T-helper 1 cell (primary cell): ENCODE measurements at regions not wholly inside any gene's neighbourhood (a gene's known extent, or its start where the extent isn't known, plus 50 kb on each side); places are given as distances from the start of the nearest gene placed in this dataset.

ENCODE experiments used
- DNase-seq, 5 donors: peaks; one replicate each; pipeline ENCODE4 v3.0.0-alpha.2; 2012 to 2020

GRCh38 chr5:125302577-125302976, 556.1 kb upstream of the ZNF608 start:
- no peak for DNase-seq

DNA sequence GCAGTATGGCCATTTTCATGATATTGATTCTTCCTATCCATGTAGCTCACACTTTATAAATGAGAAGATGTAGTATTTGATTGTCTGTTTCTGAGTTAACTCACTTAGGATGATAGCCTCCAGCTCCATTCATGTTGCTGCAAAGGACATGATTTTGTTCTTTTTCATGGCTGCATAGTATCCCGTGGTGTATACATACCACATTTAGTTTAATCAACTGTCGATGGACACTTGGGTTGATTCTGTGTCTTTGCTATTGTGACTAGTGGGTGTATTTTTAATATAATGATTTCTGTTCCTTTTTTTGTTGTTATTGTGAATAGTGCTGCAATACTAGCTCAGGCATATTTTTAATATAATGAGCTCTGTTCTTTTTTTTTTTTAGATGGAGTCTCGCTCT, 560.3 kb upstream of the ZNF608 start:
- no peak for DNase-seq

DNA sequence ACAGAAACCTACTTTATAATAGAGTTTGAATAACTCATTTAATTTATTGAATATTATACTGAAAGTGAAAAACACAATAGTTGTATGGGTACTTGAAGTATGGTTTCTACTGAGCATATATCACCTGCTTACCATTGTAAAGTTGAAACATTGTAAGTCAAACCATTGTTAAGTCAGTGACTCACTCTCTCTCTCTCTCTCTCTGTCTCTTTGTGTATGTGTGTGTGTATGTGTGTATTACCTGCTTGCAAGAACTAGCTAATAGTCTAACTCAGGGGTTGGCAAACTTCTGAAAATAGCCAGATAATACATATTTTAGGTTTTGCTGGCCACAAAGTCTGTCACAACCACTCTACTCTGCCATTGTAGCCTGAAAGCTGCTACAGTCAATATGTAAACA, 564.3 kb upstream of the ZNF608 start:
- DNase-seq = no peak

DNA sequence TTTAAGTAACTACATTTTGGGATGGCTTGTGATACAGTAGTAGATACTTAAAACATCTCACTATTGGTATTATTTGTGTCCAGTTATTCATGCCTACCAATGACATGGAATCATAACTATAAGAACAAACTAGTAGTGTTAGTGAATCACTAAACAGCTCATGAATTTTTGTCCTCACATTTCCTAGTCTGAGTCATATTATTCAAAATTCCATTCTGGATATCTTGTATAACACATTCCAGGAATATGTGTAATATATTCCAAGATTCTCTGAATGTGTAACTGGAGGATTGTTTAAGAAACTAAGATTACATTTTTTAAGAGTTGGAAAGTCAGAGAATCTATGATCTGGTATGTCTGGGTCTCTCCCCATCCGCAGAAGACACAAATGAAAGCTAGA, 565.3 kb upstream of the ZNF608 start:
- no peak for DNase-seq

DNA sequence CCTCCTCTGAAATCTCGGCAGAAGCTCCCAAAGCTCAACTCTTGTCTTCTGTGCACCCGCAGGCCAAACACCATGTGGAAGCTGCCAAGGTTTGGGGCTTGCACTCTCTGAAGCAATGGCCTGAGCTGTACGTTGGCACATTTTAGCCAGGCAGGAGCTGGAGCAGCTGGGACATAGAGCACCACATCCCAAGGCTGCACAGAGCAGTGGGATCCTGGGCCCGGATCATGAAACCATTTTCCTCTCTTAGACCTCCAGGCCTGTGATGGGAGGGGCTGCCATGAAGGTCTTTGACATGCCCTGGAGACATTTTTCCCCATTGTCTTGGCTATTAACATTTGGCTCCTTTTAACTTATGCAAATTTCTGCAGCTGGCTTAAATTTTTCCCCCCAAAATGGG, 567.1 kb upstream of the ZNF608 start:
- no peak for DNase-seq

DNA sequence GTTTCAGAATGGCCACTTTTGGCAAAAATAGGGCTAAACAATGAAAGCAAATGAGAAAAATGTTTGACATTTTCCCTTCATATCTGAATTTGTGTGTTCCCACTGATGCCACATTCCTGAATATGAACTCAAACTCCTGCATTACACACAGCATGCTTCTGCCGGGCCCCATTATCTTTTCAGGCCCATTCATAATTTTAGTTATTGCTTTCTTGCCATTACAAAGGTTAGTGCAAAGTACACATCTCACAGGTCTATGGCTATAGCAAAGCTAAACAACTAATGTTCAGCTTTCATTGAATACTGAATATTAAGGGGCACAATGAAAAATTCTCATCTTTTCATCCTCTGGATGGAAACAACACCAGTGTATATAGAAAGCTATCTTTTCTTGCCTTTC, 568.9 kb upstream of the ZNF608 start:
- no peak for DNase-seq

GRCh38 chr5:125316391-125316790, 570.0 kb upstream of the ZNF608 start:
- no peak for DNase-seq

DNA sequence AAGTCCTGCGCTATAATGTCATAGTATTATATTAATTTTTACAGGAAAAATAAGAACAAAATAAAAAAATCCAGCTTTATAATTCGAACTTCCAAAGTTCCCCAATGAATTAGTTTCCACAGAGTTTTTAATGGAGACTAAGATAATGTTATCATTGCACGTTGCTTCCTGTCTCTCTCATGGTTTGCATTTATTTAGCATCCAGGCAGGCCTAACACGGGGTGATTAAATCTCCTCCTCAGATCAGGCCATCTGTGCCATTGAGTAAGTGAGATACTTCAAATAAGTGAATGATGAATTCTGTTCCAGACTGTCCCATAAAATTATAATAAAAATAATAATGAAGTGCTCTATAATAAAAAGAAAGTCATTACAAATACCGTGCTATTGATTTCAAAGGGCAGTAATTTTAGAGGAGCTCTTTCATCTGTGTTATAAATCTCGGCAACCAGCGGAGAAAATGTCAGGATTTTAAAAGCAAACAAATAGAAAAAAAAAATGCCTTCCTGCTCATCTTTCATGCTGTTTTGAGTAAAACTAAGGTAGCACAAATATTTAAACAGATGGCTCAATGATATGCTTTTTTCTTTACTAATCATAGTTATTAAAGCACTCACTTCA, 570.6 kb upstream of the ZNF608 start:
- no peak for DNase-seq

GRCh38 chr5:125317536-125317995, 571.1 kb upstream of the ZNF608 start:
- no peak for DNase-seq

DNA sequence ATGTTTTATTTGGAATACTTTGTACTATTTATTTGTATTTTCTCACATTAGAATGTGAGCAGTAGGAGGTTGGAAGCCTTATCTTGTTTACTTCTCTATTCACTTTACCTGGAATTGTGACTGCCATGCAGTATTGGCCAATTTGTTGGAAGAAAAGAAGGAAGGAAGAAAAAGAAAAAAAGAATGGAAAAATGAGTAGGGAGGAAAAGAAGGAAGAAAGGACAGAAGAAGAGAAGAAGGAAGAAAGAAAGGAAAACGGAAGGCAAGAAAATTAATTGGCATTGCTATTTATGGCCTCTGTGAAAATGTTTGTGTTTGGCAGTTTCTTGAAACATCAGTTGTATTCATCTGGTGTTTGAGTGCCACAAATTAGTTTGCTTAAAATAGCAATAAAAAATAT, 575.2 kb upstream of the ZNF608 start:
- DNase-seq = no peak

- DNase-seq = no peak
These were observed 577.2 kb upstream of the ZNF608 start for GRCh38 chr5:125323613-125324012.

GRCh38 chr5:125325488-125326149, 579.2 kb upstream of the ZNF608 start:
- no peak for DNase-seq

- DNase-seq = no peak
These were observed 579.7 kb upstream of the ZNF608 start for GRCh38 chr5:125326150-125326510.

DNA sequence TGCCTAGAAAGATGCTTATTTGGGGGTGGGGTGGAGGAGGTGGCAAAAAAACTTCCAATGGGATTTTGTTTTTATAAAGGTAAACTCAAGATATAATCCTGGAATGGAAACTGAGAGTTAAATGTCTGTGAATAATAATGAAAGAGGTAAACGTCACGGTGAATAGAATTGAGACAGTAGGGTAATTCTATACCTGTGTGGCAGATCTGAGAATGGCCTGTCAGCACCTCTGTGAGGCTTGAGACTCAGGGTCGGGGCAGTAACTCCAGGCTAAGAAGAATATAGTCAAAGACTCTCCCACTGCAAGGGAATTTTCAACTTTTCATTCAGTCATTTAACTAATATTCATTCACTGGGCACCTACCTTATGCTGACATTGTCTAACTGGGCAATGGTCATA, 581.2 kb upstream of the ZNF608 start:
- no peak for DNase-seq

DNA sequence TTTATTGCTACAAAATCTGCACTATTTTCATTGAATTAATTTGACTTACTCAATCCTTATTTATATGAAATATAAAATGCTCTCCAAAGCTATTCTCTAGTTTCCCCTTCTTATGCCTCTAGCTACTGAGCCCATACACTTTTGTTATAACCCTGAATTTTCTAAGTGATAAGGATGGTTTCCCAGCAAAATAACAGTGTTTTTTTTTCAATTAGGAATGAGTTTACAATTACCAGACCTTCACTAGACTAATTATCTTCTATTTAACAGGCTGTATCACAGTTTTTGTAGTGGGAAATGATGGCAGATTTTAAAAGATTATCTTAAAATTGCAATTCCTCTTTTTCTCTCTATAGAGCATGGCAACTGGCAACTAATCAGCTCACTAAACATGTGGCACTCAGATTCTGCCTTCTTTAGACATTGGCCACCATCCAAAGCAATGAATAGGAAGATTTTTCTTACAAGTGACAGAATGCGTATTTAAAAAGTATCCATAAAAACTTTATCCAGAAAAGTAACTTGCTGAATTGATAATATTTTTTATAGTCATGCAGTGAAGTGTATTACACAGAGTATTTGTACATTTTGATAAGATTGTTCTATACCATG, 585.7 kb upstream of the ZNF608 start:
- no peak for DNase-seq

- no peak for DNase-seq
These were observed 587.0 kb upstream of the ZNF608 start for GRCh38 chr5:125333416-125333815.

DNA sequence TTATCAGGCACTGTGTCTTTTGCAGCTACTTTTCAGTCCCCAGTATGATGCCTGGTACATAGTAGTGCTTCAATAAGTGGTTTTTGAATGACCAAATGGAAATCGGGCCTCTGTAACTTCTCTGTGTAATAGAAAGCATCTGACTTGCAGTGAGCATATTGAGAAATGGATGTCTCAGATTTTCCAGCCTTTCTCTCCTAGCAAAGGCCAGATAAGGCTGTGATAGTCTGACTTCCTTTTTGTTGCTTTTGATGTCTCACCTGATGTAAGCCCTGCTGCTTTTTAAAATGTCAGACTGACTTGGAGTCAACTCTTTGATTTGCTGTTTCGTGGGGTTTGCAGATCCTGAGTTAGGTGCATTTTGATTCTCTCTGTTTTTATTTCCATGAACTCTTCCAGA, 590.0 kb upstream of the ZNF608 start:
- DNase-seq = no peak

- DNase-seq = no peak
These were observed 590.9 kb upstream of the ZNF608 start for GRCh38 chr5:125337294-125337693.

DNA sequence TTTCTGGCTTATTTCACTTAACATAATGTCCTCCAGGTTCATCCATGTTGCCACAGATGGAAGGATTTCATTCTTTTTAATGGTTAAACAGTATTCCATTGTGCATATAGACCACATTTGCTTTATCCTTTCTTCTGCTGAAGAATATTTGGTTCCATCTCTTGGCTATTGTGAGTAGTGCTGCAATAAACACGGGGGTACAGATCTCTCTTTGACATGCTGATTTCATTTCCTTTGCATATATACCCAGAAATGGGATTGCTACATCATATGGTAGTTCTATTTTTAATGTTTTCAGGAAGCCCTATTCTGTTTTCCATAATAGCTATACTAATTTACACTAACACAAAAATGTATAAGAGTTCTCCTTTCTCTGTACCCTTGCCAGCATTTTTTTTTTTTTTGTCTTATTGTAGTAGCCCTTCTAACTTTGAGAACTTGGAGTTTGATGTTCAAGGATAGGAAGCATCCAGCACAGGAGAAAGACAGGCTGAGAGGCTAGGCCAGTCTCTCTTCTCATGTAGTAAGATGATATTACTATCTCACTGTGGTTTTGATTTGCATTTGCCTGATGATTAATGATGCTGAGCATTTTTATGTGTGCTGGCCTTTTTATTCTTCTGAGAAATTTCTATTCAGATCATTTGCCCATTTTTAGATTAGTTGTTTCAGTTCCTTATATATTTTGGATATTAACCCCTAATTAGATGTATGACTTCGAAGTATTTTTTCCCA, 592.2 kb upstream of the ZNF608 start:
- no peak for DNase-seq

DNA sequence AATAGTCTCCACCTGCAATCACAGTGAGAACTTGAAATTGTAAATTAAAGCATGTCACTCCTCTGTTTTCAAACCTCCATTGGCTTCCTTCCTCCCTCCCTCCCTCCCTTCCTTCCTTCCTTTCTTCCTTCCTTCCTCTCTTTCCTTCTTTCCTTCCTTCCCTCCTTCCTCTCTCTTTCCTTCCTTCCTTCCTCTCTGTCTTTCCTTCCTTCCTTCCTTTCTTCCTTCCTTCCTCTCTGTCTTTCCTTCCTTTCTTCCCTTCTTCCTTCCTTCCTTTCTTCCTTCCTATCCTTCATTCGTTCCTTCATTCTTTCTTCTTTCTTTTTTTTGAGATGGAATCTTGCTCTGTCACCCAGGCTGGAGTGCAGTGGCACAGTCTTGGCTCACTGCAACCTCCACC, 595.0 kb upstream of the ZNF608 start:
- no peak for DNase-seq

DNA sequence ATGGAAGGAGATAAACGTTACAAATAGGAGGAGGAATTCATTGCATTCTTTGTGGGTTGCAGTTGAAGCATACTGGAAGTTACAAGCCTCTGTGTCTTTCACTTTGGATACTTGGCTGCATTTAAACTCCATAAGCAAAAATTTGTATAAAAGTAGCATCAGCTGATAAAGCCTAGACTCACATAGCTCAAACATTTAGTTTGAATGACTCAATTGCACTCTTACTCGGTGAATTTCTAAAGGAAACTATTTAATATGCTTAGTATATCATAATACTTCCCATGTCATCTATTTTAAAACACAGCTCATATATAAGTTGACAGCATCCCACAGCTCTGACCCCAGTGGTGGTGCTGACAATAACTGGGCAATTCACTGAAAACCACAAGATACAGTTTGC, 596.6 kb upstream of the ZNF608 start:
- no peak for DNase-seq

DNA sequence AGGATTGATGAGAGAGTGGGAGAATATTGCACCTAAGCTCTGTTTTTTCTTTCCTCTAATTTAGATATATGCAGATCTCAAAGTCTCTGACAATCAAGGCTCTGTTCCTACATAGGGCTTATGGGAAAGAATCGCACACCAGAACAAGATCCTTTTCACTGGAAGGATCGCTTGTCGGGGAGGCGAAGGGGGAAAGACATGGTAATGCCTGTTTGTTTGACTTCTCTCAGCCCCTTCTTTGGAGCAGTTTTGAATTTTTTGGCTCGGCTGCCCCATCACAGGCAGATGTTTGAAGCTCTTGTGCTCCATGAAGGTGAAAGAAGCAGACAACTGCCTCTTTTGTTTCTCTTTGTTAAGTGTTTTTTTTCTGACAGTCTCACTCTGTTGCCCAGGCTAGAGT, 599.9 kb upstream of the ZNF608 start:
- DNase-seq = no peak

GRCh38 chr5:125348221-125348692, 601.8 kb upstream of the ZNF608 start:
- DNase-seq = no peak
